HG02678 (cell line): ENCODE measurements at regions not wholly inside any gene's neighbourhood (a gene's known extent, or its start where the extent isn't known, plus 50 kb on each side); places are given as distances from the start of the nearest gene placed in this dataset.
A peak's percentile ranks its signal among the peaks of the same experiment; 100 is the strongest.

Experiments
- ATAC-seq: cut with Tn5 transposase; IDR thresholded peaks from one replicate; pipeline ENCODE4 v1.9.1; 2021; ENCODE audit warnings: mild to moderate bottlenecking, moderate library complexity; ENCODE audit not compliant: unreplicated experiment

- no peak for ATAC-seq
Observed at GRCh38 chr4:124902001-124902515, 189.5 kb upstream of the ANKRD50 start.

- no peak for ATAC-seq
Observed at GRCh38 chr4:124899997-124900396, 187.5 kb upstream of the ANKRD50 start.

- ATAC-seq = no peak
Observed at GRCh38 chr4:124890522-124890921, 178.0 kb upstream of the ANKRD50 start.

- no peak for ATAC-seq
Observed at GRCh38 chr4:124887739-124888138, 175.2 kb upstream of the ANKRD50 start.

- no peak for ATAC-seq
Observed at GRCh38 chr4:124884316-124884715, 171.8 kb upstream of the ANKRD50 start.

GRCh38 chr4:124883632-124884031 is 171.1 kb upstream of the ANKRD50 start:
- no peak for ATAC-seq

GRCh38 chr4:124879195-124879594 is 166.7 kb upstream of the ANKRD50 start:
- ATAC-seq = no peak

- ATAC-seq = no peak
Observed at GRCh38 chr4:124874172-124874450, 161.6 kb upstream of the ANKRD50 start.

GRCh38 chr4:124873361-124874171 is 161.0 kb upstream of the ANKRD50 start:
- ATAC-seq = no peak

- no peak for ATAC-seq
Observed at GRCh38 chr4:124872659-124873058, 160.1 kb upstream of the ANKRD50 start.

- ATAC-seq = no peak
Observed at GRCh38 chr4:124869961-124870495, 157.5 kb upstream of the ANKRD50 start.

GRCh38 chr4:124868495-124868894 is 156.0 kb upstream of the ANKRD50 start:
- no peak for ATAC-seq

GRCh38 chr4:124867536-124867935 is 155.0 kb upstream of the ANKRD50 start:
- no peak for ATAC-seq

GRCh38 chr4:124866301-124866700 is 153.8 kb upstream of the ANKRD50 start:
- ATAC-seq = no peak

GRCh38 chr4:124863040-124863545 is 150.6 kb upstream of the ANKRD50 start:
- no peak for ATAC-seq

GRCh38 chr4:124862261-124862660 is 149.7 kb upstream of the ANKRD50 start:
- no peak for ATAC-seq

GRCh38 chr4:124861761-124862160 is 149.2 kb upstream of the ANKRD50 start:
- no peak for ATAC-seq

- ATAC-seq = peak; percentile 76
Observed at GRCh38 chr4:124854968-124855367, 142.4 kb upstream of the ANKRD50 start.

- no peak for ATAC-seq
Observed at GRCh38 chr4:124851741-124852140, 139.2 kb upstream of the ANKRD50 start.

- ATAC-seq = no peak
Observed at GRCh38 chr4:124846306-124846705, 133.8 kb upstream of the ANKRD50 start.

GRCh38 chr4:124839786-124840390 is 127.4 kb upstream of the ANKRD50 start:
- ATAC-seq = no peak
